H1 (cell line): ENCODE measurements at regions not wholly inside any gene's neighbourhood (a gene's known extent, or its start where the extent isn't known, plus 50 kb on each side); places are given as distances from the start of the nearest gene placed in this dataset.

Experiments
- CTCF ChIP-seq, 3 experiments: IDR thresholded peaks; 1 replicate in 2 of 3; 2 replicates in 1 of 3; pipeline versions ENCODE4 v1.5.1 to v1.6.1; 2011; ENCODE audit warnings: low read length in 3 of 3, mild to moderate bottlenecking in 3 of 3, inconsistent platforms in 2 of 3, low read depth in 1 of 3, moderate library complexity in 1 of 3; ENCODE audit not compliant: insufficient read depth in 1 of 3; ENCODE audit errors: control extremely low read depth in 1 of 3
- EGR1 ChIP-seq: IDR thresholded peaks from 2 replicates; pipeline ENCODE4 v1.6.1; 2011; ENCODE audit warnings: low read depth, low read length, borderline replicate concordance
- MAX ChIP-seq: IDR thresholded peaks from 2 replicates; pipeline ENCODE4 v1.6.1; 2012; ENCODE audit warnings: inconsistent platforms
- NRF1 ChIP-seq: IDR thresholded peaks from 2 replicates; pipeline ENCODE4 v1.6.1; 2011; ENCODE audit warnings: mild to moderate bottlenecking, low read depth, low read length, improper control_type of control experiment
- POLR2A ChIP-seq, 2 experiments: IDR thresholded peaks; 1 replicate in 1 of 2; 2 replicates in 1 of 2; pipeline ENCODE4 v1.6.1; 2011; ENCODE audit warnings: low read depth in 2 of 2, low read length in 2 of 2, mild to moderate bottlenecking in 2 of 2; ENCODE audit errors: control extremely low read depth in 1 of 2
- POU5F1 ChIP-seq: IDR thresholded peaks from 2 replicates; pipeline ENCODE4 v1.6.1; 2011; ENCODE audit warnings: low read depth, mild to moderate bottlenecking, low read length, moderate library complexity
- RAD21 ChIP-seq, 2 experiments: IDR thresholded peaks in 1 of 2; conservative IDR thresholded peaks in 1 of 2; 2 replicates each; pipeline ENCODE4 v1.6.1; 2011; ENCODE audit warnings: low read depth in 2 of 2, low read length in 2 of 2, improper control_type of control experiment in 1 of 2, inconsistent platforms in 1 of 2, mild to moderate bottlenecking in 1 of 2, moderate library complexity in 1 of 2
- SIRT6 ChIP-seq: IDR thresholded peaks from one replicate; pipeline ENCODE4 v1.7.1; 2012; ENCODE audit warnings: low read length, inconsistent platforms
- SP1 ChIP-seq: IDR thresholded peaks from 2 replicates; pipeline ENCODE4 v1.6.1; 2011; ENCODE audit warnings: low read depth, low read length
- SP2 ChIP-seq: IDR thresholded peaks from 2 replicates; pipeline ENCODE4 v1.6.1; 2012; ENCODE audit warnings: mild to moderate bottlenecking, low read length, inconsistent platforms
- TAF1 ChIP-seq: IDR thresholded peaks from 2 replicates; pipeline ENCODE4 v1.6.1; 2011; ENCODE audit warnings: mild to moderate bottlenecking, low read depth, low read length
- TBP ChIP-seq: IDR thresholded peaks from 2 replicates; pipeline ENCODE4 v1.6.1; 2011; ENCODE audit warnings: low read depth, low read length, improper control_type of control experiment
- YY1 ChIP-seq: IDR thresholded peaks from 2 replicates; pipeline ENCODE4 v1.6.1; 2011; ENCODE audit warnings: low read depth, mild to moderate bottlenecking, low read length

GRCh38 chr5:118378959-118379358 lies 609.4 kb downstream of the DTWD2 start:
- TF ChIP-seq YY1 (no peak), RAD21 (IDR thresholded peaks at IDR 0.05 in 1 of 2, conservative IDR thresholded peaks at IDR 0.05 in 1 of 2; ENCODE audit: low read depth in 2 of 2, low read length in 2 of 2) (no peak), MAX (no peak), NRF1 (no peak), CTCF (IDR thresholded peaks at IDR 0.05; ENCODE audit: control extremely low read depth in 1 of 3, insufficient read depth in 1 of 3, low read depth in 1 of 3, low read length in 3 of 3) (no peak), SP1 (no peak), EGR1 (no peak), POU5F1 (no peak), SP2 (no peak), TAF1 (no peak), TBP (no peak), POLR2A (IDR thresholded peaks at IDR 0.05; ENCODE audit: control extremely low read depth in 1 of 2, low read depth in 2 of 2, low read length in 2 of 2) (no peak), SIRT6 (no peak)
